Liver (tissue), 7 donors: ENCODE measurements at regions not wholly inside any gene's neighbourhood (a gene's known extent, or its start where the extent isn't known, plus 50 kb on each side); places are given as distances from the start of the nearest gene placed in this dataset.

Source experiments
- DNase-seq: peaks from one replicate; pipeline ENCODE4 v3.0.0-alpha.2; 2017; ENCODE audit warnings: low spot score
- H3K27ac ChIP-seq, 2 donors: one replicate each; pipeline ENCODE4 v1.7.0; 2013; ENCODE audit warnings: inconsistent platforms in 2 of 2, low read length in 2 of 2, control low read depth in 1 of 2, low read depth in 1 of 2, mild to moderate bottlenecking in 1 of 2
- H3K27me3 ChIP-seq, 4 donors: one replicate each; pipeline versions ENCODE4 v1.6.1 to v1.7.0; 2013; ENCODE audit warnings: low read length in 3 of 4, inconsistent platforms in 1 of 4, mild to moderate bottlenecking in 1 of 4, moderate library complexity in 1 of 4; ENCODE audit not compliant: control insufficient read depth in 4 of 4, insufficient read depth in 4 of 4
- H3K36me3 ChIP-seq, 4 donors: one replicate each; pipeline versions ENCODE4 v1.6.1 to v1.7.0; 2013; ENCODE audit warnings: low read length in 3 of 4, mild to moderate bottlenecking in 3 of 4, low read depth in 1 of 4, moderate library complexity in 1 of 4; ENCODE audit not compliant: control insufficient read depth in 4 of 4, insufficient read depth in 3 of 4
- H3K4me1 ChIP-seq, 4 donors: one replicate each; pipeline versions ENCODE4 v1.6.1 to v1.7.0; 2013; ENCODE audit warnings: low read length in 3 of 4, mild to moderate bottlenecking in 3 of 4, moderate library complexity in 1 of 4; ENCODE audit not compliant: control insufficient read depth in 4 of 4, insufficient read depth in 4 of 4
- H3K4me3 ChIP-seq, 3 donors: one replicate each; pipeline versions ENCODE4 v1.6.1 to v1.7.0; 2013; ENCODE audit warnings: low read length in 3 of 3, control low read depth in 1 of 3, low read depth in 1 of 3, mild to moderate bottlenecking in 1 of 3
- H3K9ac ChIP-seq, 2 donors: one replicate each; pipeline ENCODE4 v1.7.0; 2013; ENCODE audit warnings: low read length in 2 of 2, mild to moderate bottlenecking in 2 of 2, moderate library complexity in 2 of 2, control low read depth in 1 of 2, low read depth in 1 of 2
- H3K9me3 ChIP-seq, 4 donors: one replicate each; pipeline versions ENCODE4 v1.6.1 to v1.7.0; 2013; ENCODE audit warnings: low read length in 3 of 4; ENCODE audit not compliant: control insufficient read depth in 4 of 4
- FOXA1 ChIP-seq: IDR thresholded peaks from 2 replicates; pipeline ENCODE4 v1.6.1; 2016; ENCODE audit warnings: antibody characterized with exemption
- FOXA2 ChIP-seq: IDR thresholded peaks from 2 replicates; pipeline ENCODE4 v1.6.1; 2016; ENCODE audit warnings: antibody characterized with exemption
- GABPA ChIP-seq, 2 donors: IDR thresholded peaks in 1 of 2; conservative IDR thresholded peaks in 1 of 2; 2 replicates each; pipeline ENCODE4 v1.6.1; 2016; ENCODE audit warnings: antibody characterized with exemption in 2 of 2, mild to moderate bottlenecking in 1 of 2, moderate library complexity in 1 of 2
- HNF4A ChIP-seq, 2 donors: conservative IDR thresholded peaks; 2 replicates each; pipeline ENCODE4 v1.6.1; 2016; ENCODE audit warnings: antibody characterized with exemption in 2 of 2, mild to moderate bottlenecking in 2 of 2
- HNF4G ChIP-seq: IDR thresholded peaks from 2 replicates; pipeline ENCODE4 v1.6.1; 2016; ENCODE audit warnings: antibody characterized with exemption
- JUND ChIP-seq, 2 donors: IDR thresholded peaks; 2 replicates each; pipeline ENCODE4 v1.6.1; 2016; ENCODE audit warnings: antibody characterized with exemption in 2 of 2
- NR2F2 ChIP-seq: IDR thresholded peaks from 2 replicates; pipeline ENCODE4 v1.6.1; 2016; ENCODE audit warnings: antibody characterized with exemption
- RAD21 ChIP-seq, 2 donors: IDR thresholded peaks; 2 replicates each; pipeline ENCODE4 v1.6.1; 2016; ENCODE audit warnings: antibody characterized with exemption in 2 of 2, mild to moderate bottlenecking in 2 of 2
- SP1 ChIP-seq: IDR thresholded peaks from 2 replicates; pipeline ENCODE4 v1.6.1; 2018; ENCODE audit warnings: antibody characterized with exemption, mild to moderate bottlenecking
- TAF1 ChIP-seq: conservative IDR thresholded peaks from 2 replicates; pipeline ENCODE4 v1.6.1; 2016; ENCODE audit warnings: antibody characterized with exemption, mild to moderate bottlenecking
- YY1 ChIP-seq: IDR thresholded peaks from 2 replicates; pipeline ENCODE4 v1.6.1; 2016; ENCODE audit warnings: antibody characterized with exemption, mild to moderate bottlenecking
- WGBS: extraction: QIAGEN DNeasy Blood & Tissue Kit; methylation state at CpG from one replicate; pipeline ENCODE4 v1.1.7; 2013; 5-methylcytosine and 5-hydroxymethylcytosine counted together
- TF ChIP-seq, protein P1 (sequence below): IDR thresholded peaks from 2 replicates; pipeline ENCODE4 v1.6.1; 2016; ENCODE audit warnings: antibody characterized with exemption
- TF ChIP-seq, protein P2 (sequence below): IDR thresholded peaks from 2 replicates; pipeline ENCODE4 v1.6.1; 2016; ENCODE audit warnings: antibody characterized with exemption
- TF ChIP-seq, protein P3 (sequence below): IDR thresholded peaks from 2 replicates; pipeline ENCODE4 v1.6.1; 2016; ENCODE audit warnings: antibody characterized with exemption, mild to moderate bottlenecking
- TF ChIP-seq, protein P4 (sequence below): IDR thresholded peaks from 2 replicates; pipeline ENCODE4 v1.6.1; 2016; ENCODE audit warnings: antibody characterized with exemption
- donor health status: healthy.
- donor health status: healthy.
- donor health status: healthy.
- donor health status: healthy.

GRCh38 chr14:51548187-51548586 lies 103.5 kb upstream of the FRMD6 start:
- Histone ChIP-seq H3K27ac (no peak overlapping the region), H3K27me3 (no peaks in the 10 kb centered on the region), H3K36me3 (no peaks in the 10 kb centered on the region), H3K4me3 (no peak overlapping the region), H3K4me1 (peaks cover 5 to 19% (median 13%) of the 10 kb centered on the region in 4 donors), H3K9ac (no peak overlapping the region), H3K9me3 (no peaks in the 10 kb centered on the region)
- DNase-seq = no peak
- WGBS = 86% methylated on average over 4 of the region's 4 CpGs
- TF ChIP-seq NR2F2 (no peak), HNF4G (no peak), YY1 (no peak), HNF4A (conservative IDR thresholded peaks at IDR 0.05) (no peak), FOXA1 (no peak), GABPA (IDR thresholded peaks at IDR 0.05 in 1 of 2, conservative IDR thresholded peaks at IDR 0.05 in 1 of 2) (no peak), RAD21 (IDR thresholded peaks at IDR 0.05) (no peak), FOXA2 (no peak)
- TF ChIP-seq, protein P1, sequence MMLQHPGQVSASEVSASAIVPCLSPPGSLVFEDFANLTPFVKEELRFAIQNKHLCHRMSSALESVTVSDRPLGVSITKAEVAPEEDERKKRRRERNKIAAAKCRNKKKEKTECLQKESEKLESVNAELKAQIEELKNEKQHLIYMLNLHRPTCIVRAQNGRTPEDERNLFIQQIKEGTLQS = no peak
- TF ChIP-seq, protein P2, sequence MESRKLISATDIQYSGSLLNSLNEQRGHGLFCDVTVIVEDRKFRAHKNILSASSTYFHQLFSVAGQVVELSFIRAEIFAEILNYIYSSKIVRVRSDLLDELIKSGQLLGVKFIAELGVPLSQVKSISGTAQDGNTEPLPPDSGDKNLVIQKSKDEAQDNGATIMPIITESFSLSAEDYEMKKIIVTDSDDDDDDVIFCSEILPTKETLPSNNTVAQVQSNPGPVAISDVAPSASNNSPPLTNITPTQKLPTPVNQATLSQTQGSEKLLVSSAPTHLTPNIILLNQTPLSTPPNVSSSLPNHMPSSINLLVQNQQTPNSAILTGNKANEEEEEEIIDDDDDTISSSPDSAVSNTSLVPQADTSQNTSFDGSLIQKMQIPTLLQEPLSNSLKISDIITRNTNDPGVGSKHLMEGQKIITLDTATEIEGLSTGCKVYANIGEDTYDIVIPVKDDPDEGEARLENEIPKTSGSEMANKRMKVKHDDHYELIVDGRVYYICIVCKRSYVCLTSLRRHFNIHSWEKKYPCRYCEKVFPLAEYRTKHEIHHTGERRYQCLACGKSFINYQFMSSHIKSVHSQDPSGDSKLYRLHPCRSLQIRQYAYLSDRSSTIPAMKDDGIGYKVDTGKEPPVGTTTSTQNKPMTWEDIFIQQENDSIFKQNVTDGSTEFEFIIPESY = no peak

DNA sequence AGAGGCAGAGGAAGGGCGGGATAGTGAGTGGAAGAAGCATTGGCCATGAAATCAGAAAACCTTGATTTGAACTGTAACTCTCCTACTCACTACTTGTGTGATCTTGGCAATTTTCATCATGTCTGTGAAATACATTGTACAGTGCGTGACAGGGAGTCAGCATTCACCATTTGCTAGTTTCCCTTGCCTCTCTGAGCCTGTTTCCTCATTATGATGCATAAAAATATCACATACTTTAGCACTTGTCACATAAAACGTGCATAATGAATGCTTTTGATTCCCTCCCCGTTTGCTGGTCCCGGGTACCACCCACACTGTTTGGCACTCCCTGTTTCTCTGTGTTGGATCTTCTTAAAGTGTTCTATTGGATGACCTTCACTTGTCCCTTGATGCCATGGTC lies 101.1 kb upstream of the FRMD6 start:
- Histone ChIP-seq H3K27ac (no peak overlapping the region), H3K4me1 (peaks cover 5 to 20% (median 14%) of the 10 kb centered on the region in 4 donors), H3K36me3 (no peaks in the 10 kb centered on the region), H3K4me3 (no peak overlapping the region), H3K9ac (no peak overlapping the region), H3K27me3 (no peaks in the 10 kb centered on the region), H3K9me3 (no peaks in the 10 kb centered on the region)
- WGBS = 86% methylated on average over 5 of the region's 5 CpGs
- DNase-seq = no peak
- TF ChIP-seq, protein P2 = no peak
- TF ChIP-seq HNF4A (conservative IDR thresholded peaks at IDR 0.05) (no peak), TAF1 (no peak), FOXA1 (no peak), SP1 (no peak), FOXA2 (no peak), JUND (IDR thresholded peaks at IDR 0.05) (no peak), YY1 (no peak), HNF4G (no peak), GABPA (IDR thresholded peaks at IDR 0.05 in 1 of 2, conservative IDR thresholded peaks at IDR 0.05 in 1 of 2) (no peak), NR2F2 (no peak)
- TF ChIP-seq, protein P3, sequence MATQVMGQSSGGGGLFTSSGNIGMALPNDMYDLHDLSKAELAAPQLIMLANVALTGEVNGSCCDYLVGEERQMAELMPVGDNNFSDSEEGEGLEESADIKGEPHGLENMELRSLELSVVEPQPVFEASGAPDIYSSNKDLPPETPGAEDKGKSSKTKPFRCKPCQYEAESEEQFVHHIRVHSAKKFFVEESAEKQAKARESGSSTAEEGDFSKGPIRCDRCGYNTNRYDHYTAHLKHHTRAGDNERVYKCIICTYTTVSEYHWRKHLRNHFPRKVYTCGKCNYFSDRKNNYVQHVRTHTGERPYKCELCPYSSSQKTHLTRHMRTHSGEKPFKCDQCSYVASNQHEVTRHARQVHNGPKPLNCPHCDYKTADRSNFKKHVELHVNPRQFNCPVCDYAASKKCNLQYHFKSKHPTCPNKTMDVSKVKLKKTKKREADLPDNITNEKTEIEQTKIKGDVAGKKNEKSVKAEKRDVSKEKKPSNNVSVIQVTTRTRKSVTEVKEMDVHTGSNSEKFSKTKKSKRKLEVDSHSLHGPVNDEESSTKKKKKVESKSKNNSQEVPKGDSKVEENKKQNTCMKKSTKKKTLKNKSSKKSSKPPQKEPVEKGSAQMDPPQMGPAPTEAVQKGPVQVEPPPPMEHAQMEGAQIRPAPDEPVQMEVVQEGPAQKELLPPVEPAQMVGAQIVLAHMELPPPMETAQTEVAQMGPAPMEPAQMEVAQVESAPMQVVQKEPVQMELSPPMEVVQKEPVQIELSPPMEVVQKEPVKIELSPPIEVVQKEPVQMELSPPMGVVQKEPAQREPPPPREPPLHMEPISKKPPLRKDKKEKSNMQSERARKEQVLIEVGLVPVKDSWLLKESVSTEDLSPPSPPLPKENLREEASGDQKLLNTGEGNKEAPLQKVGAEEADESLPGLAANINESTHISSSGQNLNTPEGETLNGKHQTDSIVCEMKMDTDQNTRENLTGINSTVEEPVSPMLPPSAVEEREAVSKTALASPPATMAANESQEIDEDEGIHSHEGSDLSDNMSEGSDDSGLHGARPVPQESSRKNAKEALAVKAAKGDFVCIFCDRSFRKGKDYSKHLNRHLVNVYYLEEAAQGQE = no peak
- TF ChIP-seq, protein P1 = no peak
- TF ChIP-seq, protein P4, sequence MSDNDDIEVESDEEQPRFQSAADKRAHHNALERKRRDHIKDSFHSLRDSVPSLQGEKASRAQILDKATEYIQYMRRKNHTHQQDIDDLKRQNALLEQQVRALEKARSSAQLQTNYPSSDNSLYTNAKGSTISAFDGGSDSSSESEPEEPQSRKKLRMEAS = no peak
